SK-N-SH (cell line): ENCODE measurements at regions not wholly inside any gene's neighbourhood (a gene's known extent, or its start where the extent isn't known, plus 50 kb on each side); places are given as distances from the start of the nearest gene placed in this dataset.

Source experiments
- CTCF ChIA-PET: fragments of 300-600, 350-600 bp; formaldehyde crosslinking; extraction: SDS; loops from one replicate; lab custom pipeline; 2021; lab: Yijun Ruan, JAX
- POLR2A ChIA-PET: fragments of 350-600 bp; sonication (Branson Sonifier 250); formaldehyde crosslinking; extraction: SDS; loops from one replicate; lab custom pipeline; 2020; ENCODE audit warnings: antibody characterized with exemption, inconsistent platforms; lab: Yijun Ruan, JAX
- DNase-seq: peaks from one replicate; pipeline ENCODE4 v3.0.0; 2012
- H2AFZ ChIP-seq: fragments of 200-600 bp; sonication (generic); 2 replicates; pipeline ENCODE4 v1.8.1; 2016; ENCODE audit warnings: antibody characterized with exemption, mild to moderate bottlenecking, low read depth
- H3F3A ChIP-seq: fragments of 200-600 bp; sonication (generic); replicated peaks from 2 replicates; pipeline ENCODE3; 2016; ENCODE audit warnings: antibody characterized with exemption, mild to moderate bottlenecking; ENCODE audit not compliant: insufficient read depth
- H3K27ac ChIP-seq, 2 experiments: fragments of 200-500 bp in 1 of 2; fragments of 200-600 bp in 1 of 2; sonication (Bioruptor generic) in 1 of 2; sonication (generic), shearing (Covaris generic) in 1 of 2; 2 replicates each; pipeline versions ENCODE4 v1.5.1 to v1.6.1; 2014 to 2016; ENCODE audit warnings: low read depth in 2 of 2, inconsistent platforms in 1 of 2, low read length in 1 of 2, mild to moderate bottlenecking in 1 of 2, mixed read lengths in 1 of 2
- H3K27me3 ChIP-seq: fragments of 200-600 bp; sonication (generic), shearing (Covaris generic); 2 replicates; pipeline ENCODE4 v1.6.1; 2016; ENCODE audit warnings: mixed run types; ENCODE audit not compliant: insufficient read depth
- H3K36me3 ChIP-seq, 2 experiments: fragments of 200-500 bp in 1 of 2; fragments of 200-600 bp in 1 of 2; sonication (Bioruptor generic) in 1 of 2; sonication (generic) in 1 of 2; replicated peaks in 1 of 2; 2 replicates each; pipeline versions ENCODE3 to v1.5.1; 2014 to 2016; ENCODE audit warnings: low read length in 1 of 2, mild to moderate bottlenecking in 1 of 2; ENCODE audit not compliant: insufficient read depth in 2 of 2, control insufficient read depth in 1 of 2
- H3K4me1 ChIP-seq, 2 experiments: fragments of 200-500 bp in 1 of 2; fragments of 200-600 bp in 1 of 2; sonication (Bioruptor generic) in 1 of 2; sonication (generic), shearing (Covaris generic) in 1 of 2; 2 replicates each; pipeline versions ENCODE4 v1.5.1 to v1.6.1; 2014 to 2016; ENCODE audit warnings: low read depth in 1 of 2, low read length in 1 of 2, mixed run types in 1 of 2; ENCODE audit not compliant: insufficient read depth in 2 of 2, control insufficient read depth in 1 of 2
- H3K4me2 ChIP-seq: fragments of 200-600 bp; sonication (generic), shearing (Covaris generic); 2 replicates; pipeline ENCODE4 v1.6.1; 2017; ENCODE audit warnings: mixed run types
- H3K4me3 ChIP-seq, 2 experiments: fragments of 200-500 bp in 1 of 2; fragments of 200-600 bp in 1 of 2; sonication (Bioruptor generic) in 1 of 2; sonication (generic), shearing (Covaris generic) in 1 of 2; 2 replicates each; pipeline versions ENCODE4 v1.5.1 to v1.8.1; 2014 to 2016; ENCODE audit warnings: low read depth in 2 of 2, inconsistent platforms in 1 of 2, low read length in 1 of 2, mild to moderate bottlenecking in 1 of 2, mixed read lengths in 1 of 2, moderate library complexity in 1 of 2
- H3K79me2 ChIP-seq: fragments of 200-600 bp; sonication (generic); 2 replicates; pipeline ENCODE4 v1.8.1; 2017; ENCODE audit warnings: mild to moderate bottlenecking; ENCODE audit not compliant: insufficient read depth
- H3K9ac ChIP-seq: fragments of 200-600 bp; sonication (generic); 2 replicates; pipeline ENCODE4 v1.6.1; 2017; ENCODE audit warnings: mixed run types
- H3K9me2 ChIP-seq: fragments of 200-600 bp; sonication (generic); 2 replicates; pipeline ENCODE4 v1.6.1; 2017; ENCODE audit warnings: mixed run types
- H3K9me3 ChIP-seq: fragments of 200-600 bp; sonication (generic); 2 replicates; pipeline ENCODE4 v1.6.1; 2017; ENCODE audit warnings: mixed run types, mild to moderate bottlenecking, moderate library complexity
- H4K20me1 ChIP-seq: fragments of 200-600 bp; sonication (generic); 2 replicates; pipeline ENCODE4 v1.6.1; 2017; ENCODE audit warnings: mild to moderate bottlenecking, mixed run types; ENCODE audit not compliant: insufficient read depth
- CHD2 ChIP-seq: fragments of 150-350 bp; IDR thresholded peaks from 2 replicates; pipeline ENCODE4 v1.6.1; 2018; ENCODE audit warnings: low read length; ENCODE audit not compliant: partially characterized antibody
- CTCF ChIP-seq: fragments of 200-600 bp; sonication (generic); IDR thresholded peaks from 2 replicates; pipeline ENCODE4 v1.6.1; 2017; ENCODE audit warnings: antibody characterized with exemption, mild to moderate bottlenecking, moderate library complexity
- ELF1 ChIP-seq: IDR thresholded peaks from 2 replicates; pipeline ENCODE4 v1.4.0; 2012
- EP300 ChIP-seq, 2 experiments: IDR thresholded peaks; 2 replicates each; pipeline versions ENCODE4 v1.4.0 to v1.6.1; 2012; ENCODE audit warnings: borderline replicate concordance in 1 of 2, low read depth in 1 of 2, low read length in 1 of 2
- EZH2phosphoT487 ChIP-seq: fragments of 200-600 bp; sonication (generic); IDR thresholded peaks from 2 replicates; pipeline ENCODE4 v1.6.1; 2017; ENCODE audit warnings: low read depth, mixed run types, mild to moderate bottlenecking, antibody characterized with exemption, moderate library complexity, borderline replicate concordance
- FOXM1 ChIP-seq: IDR thresholded peaks from 2 replicates; pipeline ENCODE4 v1.4.0; 2012; ENCODE audit warnings: low read depth, mild to moderate bottlenecking
- GATA2 ChIP-seq: sonication (generic); formaldehyde crosslinking; IDR thresholded peaks from 2 replicates; pipeline ENCODE4 v1.5.0; 2020; ENCODE audit warnings: mild to moderate bottlenecking, missing genetic modification reagents
- IRF3 ChIP-seq: fragments of 150-350 bp; IDR thresholded peaks from 2 replicates; pipeline ENCODE4 v1.6.1; 2016; ENCODE audit warnings: mild to moderate bottlenecking, low read depth, low read length
- MXI1 ChIP-seq: IDR thresholded peaks from 2 replicates; pipeline ENCODE4 v1.6.1; 2012; ENCODE audit warnings: mild to moderate bottlenecking, low read depth, low read length, improper control_type of control experiment
- NFIC ChIP-seq: IDR thresholded peaks from 2 replicates; pipeline ENCODE4 v1.4.0; 2012; ENCODE audit warnings: borderline replicate concordance
- POLR2AphosphoS5 ChIP-seq: IDR thresholded peaks from 2 replicates; pipeline ENCODE4 v1.6.1; 2012; ENCODE audit warnings: low read depth, low read length
- RAD21 ChIP-seq: IDR thresholded peaks from 2 replicates; pipeline ENCODE4 v1.6.1; 2012; ENCODE audit warnings: mild to moderate bottlenecking, low read length
- RCOR1 ChIP-seq: fragments of 150-350 bp; IDR thresholded peaks from 2 replicates; pipeline ENCODE4 v1.6.1; 2017; ENCODE audit warnings: antibody characterized with exemption, low read length
- RXRA ChIP-seq: IDR thresholded peaks from 2 replicates; pipeline ENCODE4 v1.4.0; 2012; ENCODE audit warnings: low read depth, mild to moderate bottlenecking, borderline replicate concordance
- SIN3A ChIP-seq: IDR thresholded peaks from 2 replicates; pipeline ENCODE4 v1.6.1; 2012; ENCODE audit warnings: low read depth, mild to moderate bottlenecking, low read length, moderate library complexity, borderline replicate concordance
- TAF1 ChIP-seq: IDR thresholded peaks from 2 replicates; pipeline ENCODE4 v1.6.1; 2012; ENCODE audit warnings: low read depth, mild to moderate bottlenecking, low read length, moderate library complexity, borderline replicate concordance
- TCF12 ChIP-seq: IDR thresholded peaks from 2 replicates; pipeline ENCODE4 v1.4.0; 2012
- TEAD4 ChIP-seq: IDR thresholded peaks from 2 replicates; pipeline ENCODE4 v1.4.0; 2012; ENCODE audit warnings: mild to moderate bottlenecking, borderline replicate concordance; ENCODE audit not compliant: insufficient read depth
- USF1 ChIP-seq: IDR thresholded peaks from 2 replicates; pipeline ENCODE4 v1.4.0; 2012; ENCODE audit warnings: low read depth, borderline replicate concordance
- WGBS: methylation state at CpG from one replicate; pipeline ENCODE4 v1.1.6; 2017; ENCODE audit warnings: low lambda C conversion rate; 5-methylcytosine and 5-hydroxymethylcytosine counted together

- CTCF ChIA-PET, result no interaction called here
- H3F3A ChIP-seq, result no peaks in the 10 kb centered on the region
- H3K27ac ChIP-seq, result no peak overlapping the region
- no peaks in the 10 kb centered on the region for H3K9me2 ChIP-seq
- no peaks in the 10 kb centered on the region for H3K79me2 ChIP-seq
- no peak for DNase-seq
- no peaks in the 10 kb centered on the region for H3K9me3 ChIP-seq
- no peak overlapping the region for H2AFZ ChIP-seq
- WGBS, result 54% methylated on average over 13 of the region's 13 CpGs
- no peak overlapping the region for H3K9ac ChIP-seq
- no peaks in the 10 kb centered on the region for H3K4me1 ChIP-seq
- no peak overlapping the region for H3K4me2 ChIP-seq
- no peaks in the 10 kb centered on the region for H3K27me3 ChIP-seq
- TF ChIP-seq RAD21 (no peak), RCOR1 (no peak), IRF3 (no peak), NFIC (no peak), SIN3A (no peak), EZH2phosphoT487 (no peak), EP300 (IDR thresholded peaks at IDR 0.05; ENCODE audit: borderline replicate concordance in 1 of 2, low read depth in 1 of 2, low read length in 1 of 2) (no peak), USF1 (no peak), RXRA (no peak), ELF1 (no peak), TCF12 (no peak), CTCF (no peak), TAF1 (no peak), CHD2 (no peak), TEAD4 (no peak), MXI1 (no peak), GATA2 (CRISPR knock-in tag) (no peak), FOXM1 (no peak), POLR2AphosphoS5 (no peak)
- H3K4me3 ChIP-seq, result no peak overlapping the region
- no peaks in the 10 kb centered on the region for H4K20me1 ChIP-seq
- POLR2A ChIA-PET, result no interaction called here
- no peaks in the 10 kb centered on the region for H3K36me3 ChIP-seq
Observed at GRCh38 chr4:33467291-33467690, 2747.1 kb downstream of the PCDH7 start.
